Activated CD4-positive, alpha-beta memory T cell treated with anti-CD3 and anti-CD28 coated beads for 36 hours (primary cell): ENCODE measurements at regions not wholly inside any gene's neighbourhood (a gene's known extent, or its start where the extent isn't known, plus 50 kb on each side); places are given as distances from the start of the nearest gene placed in this dataset.

ENCODE experiments used
- CTCF ChIA-PET: fragments of 350-600 bp; sonication (Branson Sonifier 250); formaldehyde crosslinking; loops from one replicate; lab custom pipeline; 2021; ENCODE audit warnings: antibody characterized with exemption, inconsistent platforms; lab: Charles Lee
- POLR2A ChIA-PET: fragments of 350-600 bp; sonication (Branson Sonifier 250); formaldehyde crosslinking; loops from one replicate; lab custom pipeline; 2021; ENCODE audit warnings: antibody characterized with exemption; lab: Charles Lee
- DNase-seq: peaks from one replicate; pipeline ENCODE4 v3.0.0-alpha.2; 2020
- H3K27ac Mint-ChIP-seq: one replicate; pipeline ENCODE4 v1.8.0; 2021; ENCODE audit warnings: mixed read lengths
- H3K27me3 Mint-ChIP-seq: one replicate; pipeline ENCODE4 v1.8.0; 2021; ENCODE audit warnings: mixed read lengths
- H3K36me3 Mint-ChIP-seq: one replicate; pipeline ENCODE4 v1.8.0; 2021; ENCODE audit warnings: mixed read lengths
- H3K4me1 Mint-ChIP-seq: one replicate; pipeline ENCODE4 v1.8.0; 2021; ENCODE audit warnings: low read depth, mixed read lengths
- H3K4me3 Mint-ChIP-seq: one replicate; pipeline ENCODE4 v1.8.0; 2021; ENCODE audit warnings: mild to moderate bottlenecking, mixed read lengths
- H3K9me3 Mint-ChIP-seq: one replicate; pipeline ENCODE4 v1.8.0; 2021; ENCODE audit warnings: mixed read lengths
- intact Hi-C: fragments of 100-400 bp; cut with micrococcal nuclease; formaldehyde crosslinking; loops from one replicate; pipeline ENCODE4 v1.15.1; 2023

DNA sequence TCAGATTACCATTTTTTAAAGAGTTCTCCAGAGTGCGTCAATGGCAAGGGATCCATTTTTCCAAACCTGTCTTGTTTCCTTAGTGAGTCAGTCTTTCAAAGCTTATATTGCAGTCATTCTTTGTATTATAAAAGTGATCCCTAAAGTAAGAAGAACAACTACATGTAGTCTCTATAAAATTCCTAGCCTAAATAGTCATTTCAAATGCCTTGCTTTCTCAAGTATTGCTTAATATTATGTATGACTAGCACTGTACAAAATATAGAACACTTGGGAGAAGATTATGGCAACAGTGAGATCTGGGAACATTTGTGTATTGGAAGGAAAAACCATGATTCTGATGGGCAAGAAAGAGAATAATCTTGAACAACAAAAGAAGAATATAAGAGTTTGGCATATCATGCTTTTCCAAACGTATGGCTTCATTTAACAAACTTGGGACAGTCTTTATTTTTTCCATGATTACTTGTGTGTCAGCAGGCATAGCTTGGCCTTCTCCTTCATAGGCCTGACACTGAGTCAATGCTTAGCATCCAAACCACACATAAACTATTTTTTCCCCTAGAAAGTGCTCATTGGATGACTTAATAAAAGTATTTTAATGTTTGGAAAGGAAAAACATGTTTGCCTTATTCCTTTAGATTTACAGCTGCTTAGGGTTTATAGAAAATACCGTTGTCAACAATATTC is 547.4 kb downstream of the LTN1 start:
- Mint-ChIP-seq H3K4me3 (no peak overlapping the region), H3K27ac (no peak overlapping the region), H3K36me3 (no peaks in the 10 kb centered on the region), H3K9me3 (peaks cover 2% of the 10 kb centered on the region), H3K4me1 (no peaks in the 10 kb centered on the region), H3K27me3 (no peaks in the 10 kb centered on the region)
- no peak for DNase-seq
- CTCF ChIA-PET = no interaction called here
- POLR2A ChIA-PET = no interaction called here
- intact Hi-C loops = no loop called here

- intact Hi-C loops = no loop called here
- Mint-ChIP-seq H3K36me3 (no peaks in the 10 kb centered on the region), H3K27me3 (no peaks in the 10 kb centered on the region), H3K4me3 (no peak overlapping the region), H3K9me3 (peaks cover 2% of the 10 kb centered on the region), H3K27ac (no peak overlapping the region), H3K4me1 (no peaks in the 10 kb centered on the region)
- no peak for DNase-seq
- CTCF ChIA-PET = no interaction called here
- POLR2A ChIA-PET = no interaction called here
Measured at GRCh38 chr21:28444557-28444956, 548.1 kb downstream of the LTN1 start.

GRCh38 chr21:28444111-28444510 is 548.6 kb downstream of the LTN1 start:
- ChIA-PET CTCF (no interaction called here), POLR2A (no interaction called here)

GRCh38 chr21:28442624-28443023 is 550.1 kb downstream of the LTN1 start:
- no peaks in the 10 kb centered on the region for H3K4me1 Mint-ChIP-seq
- ChIA-PET CTCF (interaction anchor here (0.6 kb wide), 1 partner anchor 8 kb away, joined by 3 read pairs; no protein-coding TSS in a partner anchor), POLR2A (no interaction called here)
- no peak overlapping the region for H3K4me3 Mint-ChIP-seq
- H3K27ac Mint-ChIP-seq = no peak overlapping the region
- no peaks in the 10 kb centered on the region for H3K27me3 Mint-ChIP-seq
- DNase-seq = no peak
- intact Hi-C loops = no loop called here
- peaks cover 2% of the 10 kb centered on the region for H3K9me3 Mint-ChIP-seq
- H3K36me3 Mint-ChIP-seq = no peaks in the 10 kb centered on the region

More at GRCh38 chr21:28444111-28444510, 548.6 kb downstream of the LTN1 start:
- no peaks in the 10 kb centered on the region for H3K36me3 Mint-ChIP-seq
- intact Hi-C loops = no loop called here
- H3K27ac Mint-ChIP-seq = no peak overlapping the region
- DNase-seq = no peak
- H3K9me3 Mint-ChIP-seq = peaks cover 2% of the 10 kb centered on the region
- no peaks in the 10 kb centered on the region for H3K4me1 Mint-ChIP-seq
- no peaks in the 10 kb centered on the region for H3K27me3 Mint-ChIP-seq
- H3K4me3 Mint-ChIP-seq = no peak overlapping the region

DNA sequence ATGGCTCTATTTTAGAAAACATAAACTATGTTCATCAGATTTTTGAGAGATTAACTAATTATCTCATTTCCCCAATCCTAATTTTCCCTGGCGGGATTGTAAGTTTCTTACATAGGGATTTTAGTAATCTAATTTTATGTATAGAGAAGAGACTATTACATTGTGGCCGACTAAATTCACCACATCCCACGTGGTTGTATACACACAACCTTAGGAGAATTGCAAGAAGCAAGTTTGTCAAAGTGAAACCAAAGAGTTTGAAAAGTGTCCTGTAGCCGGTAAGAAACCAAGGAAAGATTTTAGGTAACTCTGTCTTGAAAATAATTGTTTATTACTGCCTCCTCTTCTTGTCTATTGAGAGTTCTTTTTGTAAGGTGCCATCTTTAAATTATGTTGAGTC is 550.6 kb downstream of the LTN1 start:
- ChIA-PET CTCF (no interaction called here), POLR2A (interaction anchor here (1.0 kb wide), 1 partner anchor 18 kb away, joined by 3 read pairs; no protein-coding TSS in a partner anchor)
- DNase-seq = no peak
- H3K27me3 Mint-ChIP-seq = no peaks in the 10 kb centered on the region
- intact Hi-C loops = no loop called here
- no peaks in the 10 kb centered on the region for H3K36me3 Mint-ChIP-seq
- no peak overlapping the region for H3K4me3 Mint-ChIP-seq
- peaks cover 2% of the 10 kb centered on the region for H3K9me3 Mint-ChIP-seq
- H3K4me1 Mint-ChIP-seq = no peaks in the 10 kb centered on the region
- no peak overlapping the region for H3K27ac Mint-ChIP-seq

DNA sequence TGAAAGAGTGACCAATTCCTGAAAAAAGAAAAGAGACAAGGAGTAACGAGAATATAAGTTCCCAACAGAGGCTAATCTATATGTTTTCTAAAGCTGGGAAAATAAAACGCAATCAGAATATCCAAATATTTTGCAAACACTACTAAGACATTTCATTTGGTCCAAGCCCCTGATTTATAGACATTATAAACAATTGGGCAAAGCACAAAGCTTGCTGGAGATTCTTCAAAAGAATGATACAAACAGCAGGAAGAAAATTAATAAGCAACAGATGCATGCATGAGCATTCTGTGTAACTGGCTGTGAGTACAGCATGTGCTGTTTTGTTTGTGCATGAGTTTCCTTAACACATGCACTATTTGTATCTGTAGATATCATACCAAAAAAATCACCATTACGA is 552.9 kb downstream of the LTN1 start:
- H3K4me1 Mint-ChIP-seq = no peaks in the 10 kb centered on the region
- no peaks in the 10 kb centered on the region for H3K36me3 Mint-ChIP-seq
- no peak overlapping the region for H3K4me3 Mint-ChIP-seq
- ChIA-PET CTCF (no interaction called here), POLR2A (no interaction called here)
- no peaks in the 10 kb centered on the region for H3K9me3 Mint-ChIP-seq
- intact Hi-C loops = no loop called here
- no peak overlapping the region for H3K27ac Mint-ChIP-seq
- DNase-seq = no peak
- no peaks in the 10 kb centered on the region for H3K27me3 Mint-ChIP-seq

DNA sequence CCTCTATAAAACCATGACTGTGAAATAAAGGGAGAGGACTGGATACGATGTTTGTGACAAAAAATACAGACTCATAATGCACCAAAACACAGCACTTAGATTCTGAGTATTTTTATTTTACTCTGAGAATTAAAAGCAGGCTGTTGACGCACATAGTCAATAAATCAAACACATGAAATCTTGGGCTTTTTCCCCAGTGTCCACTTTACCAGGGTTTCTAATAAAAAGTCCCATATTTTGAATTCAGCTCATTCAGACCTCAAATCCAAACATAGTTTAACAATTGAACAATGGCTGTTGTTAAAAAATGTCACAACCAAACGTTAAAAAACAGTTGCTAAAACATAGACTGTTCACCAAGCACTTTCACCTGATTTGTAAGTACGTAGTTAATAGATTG is 553.4 kb downstream of the LTN1 start:
- Mint-ChIP-seq H3K4me3 (no peak overlapping the region), H3K27ac (no peak overlapping the region), H3K9me3 (no peaks in the 10 kb centered on the region), H3K27me3 (no peaks in the 10 kb centered on the region), H3K4me1 (no peaks in the 10 kb centered on the region), H3K36me3 (no peaks in the 10 kb centered on the region)
- POLR2A ChIA-PET = no interaction called here
- CTCF ChIA-PET = no interaction called here
- intact Hi-C loops = no loop called here
- no peak for DNase-seq

DNA sequence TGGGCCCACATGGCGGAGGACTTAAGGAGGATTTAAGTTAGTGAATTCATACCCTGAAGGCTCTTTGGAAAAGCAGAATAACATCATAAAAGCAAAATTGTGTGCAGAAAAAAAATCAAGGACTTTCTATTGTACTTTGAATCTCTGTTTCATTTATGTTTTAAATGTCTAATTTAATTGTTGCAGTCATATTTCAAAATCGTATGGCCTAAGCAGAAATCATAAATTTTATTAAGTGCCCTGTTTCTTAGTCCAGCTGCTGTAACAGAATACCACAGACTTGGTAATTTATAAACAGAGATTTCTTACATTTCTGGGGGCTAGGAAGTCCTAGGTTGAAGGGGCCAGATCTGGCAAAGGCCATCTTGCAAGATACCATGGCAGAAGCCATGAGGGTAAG is 555.6 kb downstream of the LTN1 start:
- Mint-ChIP-seq H3K27me3 (no peaks in the 10 kb centered on the region), H3K27ac (no peak overlapping the region), H3K9me3 (no peaks in the 10 kb centered on the region), H3K4me1 (no peaks in the 10 kb centered on the region), H3K4me3 (no peak overlapping the region), H3K36me3 (no peaks in the 10 kb centered on the region)
- DNase-seq = no peak
- POLR2A ChIA-PET = no interaction called here
- intact Hi-C loops = no loop called here
- CTCF ChIA-PET = no interaction called here

DNA sequence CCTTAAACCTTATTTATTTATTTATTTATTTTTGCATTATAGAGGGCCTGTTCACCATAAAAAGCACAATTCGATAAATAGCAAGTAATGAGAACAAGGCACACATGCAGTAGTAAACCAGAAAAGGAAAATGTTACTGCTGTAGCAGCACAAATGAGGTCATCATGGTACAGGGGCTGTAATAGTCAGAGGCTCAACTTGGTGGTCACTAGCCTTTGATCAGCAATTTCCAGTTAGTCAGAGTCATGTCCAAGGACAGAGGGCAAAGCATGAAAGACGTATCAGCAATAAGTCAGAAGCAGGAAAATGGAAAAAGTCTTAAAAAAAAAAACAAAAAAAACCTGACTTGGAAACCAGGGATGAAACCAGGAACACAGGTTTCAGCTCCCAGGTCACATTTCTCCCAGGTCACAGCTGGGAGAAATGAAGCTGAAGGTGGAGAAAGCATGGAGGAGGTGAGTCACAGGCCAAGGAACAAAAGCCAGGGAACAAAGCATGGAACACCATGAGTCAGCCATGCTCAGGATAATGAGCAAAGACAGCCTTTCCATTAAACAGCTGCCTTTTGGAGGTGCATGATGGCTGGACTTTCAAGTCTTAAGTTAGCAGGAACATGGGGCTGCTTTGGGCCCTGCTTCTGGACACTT is 556.3 kb downstream of the LTN1 start:
- ChIA-PET CTCF (no interaction called here), POLR2A (no interaction called here)
- H3K27me3 Mint-ChIP-seq = no peaks in the 10 kb centered on the region
- H3K36me3 Mint-ChIP-seq = no peaks in the 10 kb centered on the region
- H3K27ac Mint-ChIP-seq = no peak overlapping the region
- H3K4me1 Mint-ChIP-seq = no peaks in the 10 kb centered on the region
- no peak overlapping the region for H3K4me3 Mint-ChIP-seq
- no peak for DNase-seq
- intact Hi-C loops = no loop called here
- no peaks in the 10 kb centered on the region for H3K9me3 Mint-ChIP-seq

DNA sequence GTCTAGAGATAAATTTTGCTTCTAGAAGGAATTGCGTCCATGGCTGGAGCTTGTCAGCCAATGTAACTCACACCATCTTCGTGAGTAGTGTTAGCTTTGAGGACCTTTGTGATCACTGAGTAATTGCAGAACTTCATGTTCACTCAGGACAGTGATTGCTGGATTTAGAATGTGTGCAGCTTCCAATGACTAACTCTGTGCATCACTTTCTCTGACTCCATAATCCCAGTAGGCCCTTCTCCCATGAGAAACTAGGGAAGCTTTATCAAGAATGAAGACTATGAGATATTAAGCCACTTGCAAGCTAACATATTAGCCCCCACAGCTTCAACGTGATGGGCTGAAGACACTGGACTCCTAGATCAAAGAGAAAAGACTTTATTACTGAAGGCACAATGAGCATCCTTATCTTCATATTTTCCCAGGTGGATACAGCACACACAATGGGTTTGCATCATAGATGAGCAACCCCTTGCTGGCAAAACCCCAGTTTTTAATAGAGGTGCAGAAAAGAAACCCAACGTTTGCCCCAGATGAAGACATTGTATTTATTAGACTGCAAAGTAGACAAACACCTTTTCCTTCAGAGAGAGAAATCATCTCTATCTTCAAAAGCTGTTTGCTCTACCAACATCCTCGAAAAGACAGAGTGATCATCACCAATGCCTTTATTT is 561.0 kb downstream of the LTN1 start:
- ChIA-PET CTCF (no interaction called here), POLR2A (no interaction called here)
- no peaks in the 10 kb centered on the region for H3K27me3 Mint-ChIP-seq
- no peak overlapping the region for H3K27ac Mint-ChIP-seq
- no peaks in the 10 kb centered on the region for H3K4me1 Mint-ChIP-seq
- no peak for DNase-seq
- intact Hi-C loops = no loop called here
- H3K9me3 Mint-ChIP-seq = no peaks in the 10 kb centered on the region
- H3K4me3 Mint-ChIP-seq = no peak overlapping the region
- no peaks in the 10 kb centered on the region for H3K36me3 Mint-ChIP-seq

DNA sequence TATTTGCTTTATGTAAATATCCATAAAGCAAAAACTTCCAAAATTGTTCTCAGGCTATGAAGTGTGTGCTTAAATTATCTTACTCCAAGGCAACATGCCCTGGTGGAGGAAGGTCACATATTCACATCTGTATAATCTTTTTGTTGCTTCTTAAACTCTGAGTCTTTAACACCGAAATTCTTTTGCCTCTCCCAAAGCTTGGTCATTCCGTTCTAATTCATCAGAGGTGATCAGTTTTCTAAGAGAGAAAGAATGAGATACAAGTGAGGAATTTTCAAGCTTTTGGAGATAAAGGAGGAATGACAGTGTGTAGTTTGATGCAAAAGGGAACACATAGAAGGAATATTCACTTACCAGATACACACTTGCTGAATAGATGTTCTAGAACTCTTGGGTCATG is 561.7 kb downstream of the LTN1 start:
- no peak for DNase-seq
- no peaks in the 10 kb centered on the region for H3K4me1 Mint-ChIP-seq
- no peaks in the 10 kb centered on the region for H3K9me3 Mint-ChIP-seq
- POLR2A ChIA-PET = no interaction called here
- no peaks in the 10 kb centered on the region for H3K27me3 Mint-ChIP-seq
- CTCF ChIA-PET = no interaction called here
- no peak overlapping the region for H3K4me3 Mint-ChIP-seq
- no peak overlapping the region for H3K27ac Mint-ChIP-seq
- intact Hi-C loops = no loop called here
- no peaks in the 10 kb centered on the region for H3K36me3 Mint-ChIP-seq

GRCh38 chr21:28429161-28429560 is 563.5 kb downstream of the LTN1 start:
- Mint-ChIP-seq H3K9me3 (no peaks in the 10 kb centered on the region), H3K4me1 (peaks cover under 1% of the 10 kb centered on the region), H3K27ac (no peak overlapping the region), H3K36me3 (no peaks in the 10 kb centered on the region), H3K4me3 (no peak overlapping the region), H3K27me3 (no peaks in the 10 kb centered on the region)
- intact Hi-C loops = no loop called here
- no peak for DNase-seq
- POLR2A ChIA-PET = no interaction called here
- CTCF ChIA-PET = interaction anchor here (0.7 kb wide), 1 partner anchor 316 kb away, joined by 3 read pairs; no protein-coding TSS in a partner anchor
